Skin epidermis (tissue), 12 donors: ENCODE measurements at regions not wholly inside any gene's neighbourhood (a gene's known extent, or its start where the extent isn't known, plus 50 kb on each side); places are given as distances from the start of the nearest gene placed in this dataset.

Experiments
- H3K27ac ChIP-seq, 21 experiments: fragments of 200-600 bp; sonication (generic) in 11 of 21; one replicate each; pipeline ENCODE4 v1.5.0; 2020; ENCODE audit warnings: mild to moderate bottlenecking in 3 of 21, inconsistent platforms in 2 of 21, moderate library complexity in 2 of 21
- H3K4me3 ChIP-seq, 7 experiments: fragments of 200-600 bp; sonication (generic) in 2 of 7; one replicate each; pipeline ENCODE4 v1.5.0; 2020; ENCODE audit warnings: inconsistent platforms in 2 of 7, mild to moderate bottlenecking in 2 of 7, moderate library complexity in 1 of 7

DNA sequence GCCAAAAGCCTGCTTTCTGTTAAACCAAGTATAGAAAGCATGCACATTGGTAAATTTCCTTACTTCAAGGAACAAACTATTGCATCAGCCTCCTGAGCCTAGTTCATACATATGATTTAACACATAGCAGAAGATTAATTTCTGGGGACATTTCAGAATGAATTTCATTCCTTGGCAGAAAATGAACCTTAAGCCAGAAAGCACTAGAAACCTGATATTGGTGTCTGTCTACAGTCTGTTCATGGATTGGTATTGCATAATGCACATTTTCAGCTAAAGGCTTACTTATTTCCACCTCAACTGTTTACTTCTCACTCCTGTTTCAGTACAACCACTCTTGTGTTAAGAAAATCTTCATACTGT, 1471.8 kb upstream of the NUDT12 start:
- Histone ChIP-seq H3K27ac (no peak overlapping the region), H3K4me3 (no peak overlapping the region)

DNA sequence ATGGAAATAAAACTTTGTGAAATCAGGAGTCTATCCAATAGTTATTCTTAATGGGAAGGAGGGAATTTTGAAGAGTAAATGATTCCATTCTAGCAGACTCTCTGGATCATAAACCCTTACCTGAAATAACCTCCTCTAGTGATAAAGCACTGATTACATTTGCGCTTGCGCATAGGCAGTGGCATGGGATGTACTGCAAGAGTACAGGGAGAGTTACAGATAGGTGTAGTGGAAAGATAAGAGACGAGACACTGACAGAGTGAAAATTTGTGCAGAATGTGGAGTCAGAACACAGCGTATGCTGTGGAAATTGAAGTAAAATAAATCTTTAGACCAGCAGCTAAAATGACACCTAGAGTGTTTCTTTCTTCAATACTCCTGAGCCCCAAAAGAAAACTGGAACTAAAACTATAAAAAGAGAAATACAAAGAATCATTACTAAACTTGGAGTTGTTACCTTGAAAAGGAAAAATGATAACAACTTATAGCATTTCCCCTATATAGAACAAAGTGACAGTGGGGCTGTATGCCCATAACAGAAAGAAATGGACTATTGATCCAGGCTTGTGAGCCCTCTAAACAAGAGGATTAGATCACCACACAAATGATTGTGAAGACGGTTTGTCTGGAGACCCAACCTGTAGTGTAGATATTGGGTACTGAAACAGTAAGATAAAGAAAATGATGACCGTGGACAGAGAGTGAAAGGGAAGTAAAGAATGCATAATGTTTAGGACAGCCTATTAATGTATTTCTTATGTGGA, 1471.2 kb upstream of the NUDT12 start:
- no peak overlapping the region for H3K27ac ChIP-seq
- H3K4me3 ChIP-seq = no peak overlapping the region

DNA sequence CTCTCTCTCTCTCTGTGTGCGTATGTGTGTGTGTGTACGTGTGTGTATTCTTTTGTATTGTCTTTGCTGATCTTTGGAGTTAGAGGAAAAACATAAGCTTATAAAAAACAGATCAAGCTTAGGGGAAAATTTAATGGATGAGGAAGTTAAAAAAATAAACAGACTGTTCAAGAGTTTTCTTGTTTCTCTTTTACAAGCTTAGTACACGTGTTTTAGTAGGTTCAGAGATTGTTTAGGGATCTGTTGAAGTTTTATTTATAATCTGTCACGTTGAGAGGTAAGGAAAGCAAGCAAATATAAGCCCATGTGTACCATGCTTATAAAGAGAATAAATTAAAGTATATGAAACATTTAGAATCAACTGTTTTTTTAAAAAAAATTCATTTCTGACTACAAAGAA, 1470.3 kb upstream of the NUDT12 start:
- Histone ChIP-seq H3K4me3 (no peak overlapping the region), H3K27ac (no peak overlapping the region)

DNA sequence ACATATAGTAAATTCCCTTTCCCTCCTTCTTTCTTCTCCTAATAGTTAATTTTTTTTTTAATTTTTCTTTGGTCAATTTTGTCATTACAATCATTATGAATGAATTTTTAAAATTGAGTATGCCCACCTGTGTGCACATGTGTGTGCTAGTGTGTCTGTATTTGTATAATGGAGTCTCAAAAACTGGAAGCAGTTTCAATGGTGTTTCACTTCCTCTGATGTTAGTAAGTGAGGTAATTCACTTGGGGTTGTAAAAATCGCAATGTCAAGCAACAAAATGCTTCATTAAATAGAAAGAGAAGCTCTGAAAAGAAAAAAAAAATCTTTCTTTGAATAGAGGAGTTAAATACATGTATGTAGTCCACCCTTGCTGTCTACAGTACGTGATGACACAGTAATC, 1467.6 kb upstream of the NUDT12 start:
- no peak overlapping the region for H3K4me3 ChIP-seq
- H3K27ac ChIP-seq = no peak overlapping the region

DNA sequence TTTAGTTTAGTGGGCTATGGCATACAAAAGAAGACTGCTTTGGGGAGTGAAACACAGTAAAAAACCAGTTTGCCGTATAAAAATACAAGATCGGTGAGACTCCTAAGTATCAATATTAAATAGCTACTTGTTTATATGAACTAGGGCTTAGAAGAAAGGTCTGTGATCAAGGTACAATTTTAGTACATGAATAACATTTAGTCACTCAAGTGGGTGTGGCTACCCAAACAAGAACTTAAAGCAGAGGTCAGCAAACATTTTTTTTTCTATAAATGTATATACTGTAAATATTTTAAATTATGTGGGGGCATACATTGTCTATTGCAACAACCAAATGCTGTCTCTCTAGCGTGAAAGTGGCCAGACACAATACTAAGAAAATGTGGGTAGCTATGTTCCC, 1452.5 kb upstream of the NUDT12 start:
- no peak overlapping the region for H3K27ac ChIP-seq
- H3K4me3 ChIP-seq = no peak overlapping the region

DNA sequence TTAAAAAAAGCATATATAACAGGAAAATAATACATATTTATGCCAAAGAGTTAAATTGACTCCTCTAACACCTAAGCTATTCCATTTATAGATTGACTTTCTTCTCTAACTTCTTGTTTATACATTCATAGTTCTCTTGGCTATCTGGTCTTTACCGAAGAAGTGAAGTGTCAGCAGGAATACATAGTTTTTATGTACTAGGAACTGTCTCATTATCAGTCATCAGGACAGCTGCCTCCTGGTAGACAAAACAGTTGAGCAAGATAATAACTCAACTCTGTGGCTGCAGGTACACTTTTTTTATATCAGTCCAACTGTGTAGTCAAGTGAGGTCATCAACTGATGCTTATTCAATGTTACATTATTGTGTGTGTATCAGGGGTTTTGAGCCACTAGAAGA, 1436.0 kb upstream of the NUDT12 start:
- H3K27ac ChIP-seq = no peak overlapping the region
- H3K4me3 ChIP-seq = no peak overlapping the region

DNA sequence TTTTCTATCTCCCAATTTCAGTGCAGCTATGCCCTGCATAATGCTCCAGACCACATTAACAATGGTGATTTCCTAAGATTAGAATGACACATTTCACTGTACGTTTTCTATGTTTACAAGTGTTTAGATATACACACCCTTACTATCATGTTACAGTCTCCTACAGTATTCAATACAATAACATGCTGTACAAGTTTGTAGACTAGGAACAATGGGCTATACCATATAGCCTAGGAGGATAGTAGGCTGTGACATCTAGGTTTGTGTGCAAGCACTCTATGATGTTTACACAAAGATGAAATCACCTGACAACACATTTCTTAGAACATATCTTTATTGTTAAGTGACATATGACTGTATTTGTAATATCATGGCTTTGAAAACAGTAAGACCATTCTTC, 1435.6 kb upstream of the NUDT12 start:
- Histone ChIP-seq H3K4me3 (no peak overlapping the region), H3K27ac (no peak overlapping the region)

DNA sequence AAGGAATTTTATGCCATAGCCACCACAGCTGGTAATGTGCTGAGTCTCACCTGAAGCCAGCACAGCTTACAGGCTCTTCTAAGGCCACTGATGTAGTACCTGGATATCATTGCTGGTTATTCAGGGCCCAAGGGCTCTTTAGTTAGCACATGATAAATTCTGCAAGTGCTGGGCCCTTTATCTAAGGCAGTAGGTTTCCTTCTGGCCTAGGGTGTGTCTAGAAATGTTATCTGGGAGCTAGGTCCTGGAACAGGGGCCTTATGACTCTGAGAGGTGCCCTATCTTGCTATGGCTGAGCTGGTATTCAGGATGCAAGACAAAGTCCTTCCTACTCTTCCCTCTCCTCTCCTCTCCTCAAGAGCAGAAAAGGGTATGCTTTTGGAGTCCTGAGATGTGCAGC, 1424.5 kb upstream of the NUDT12 start:
- Histone ChIP-seq H3K27ac (no peak overlapping the region), H3K4me3 (no peak overlapping the region)

DNA sequence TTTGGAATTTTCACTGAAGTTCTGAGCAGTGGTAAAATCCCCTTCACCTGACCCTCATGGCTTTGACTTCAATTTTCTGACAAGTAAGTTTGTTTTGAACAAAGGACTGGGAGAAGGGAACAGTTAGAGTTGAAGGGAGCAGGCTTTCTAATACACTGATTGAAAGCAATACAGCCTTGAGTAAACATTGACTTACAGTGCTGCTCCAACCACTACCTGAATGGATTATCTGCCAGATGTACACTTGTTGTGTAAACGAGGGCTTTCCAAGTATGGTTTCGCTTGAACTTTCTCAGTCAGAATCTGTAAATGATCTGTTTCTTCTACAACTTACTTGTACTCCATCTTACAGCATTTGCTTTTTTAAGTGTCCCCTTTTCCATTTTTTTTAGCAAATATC, 1414.9 kb upstream of the NUDT12 start:
- no peak overlapping the region for H3K27ac ChIP-seq
- H3K4me3 ChIP-seq = no peak overlapping the region

DNA sequence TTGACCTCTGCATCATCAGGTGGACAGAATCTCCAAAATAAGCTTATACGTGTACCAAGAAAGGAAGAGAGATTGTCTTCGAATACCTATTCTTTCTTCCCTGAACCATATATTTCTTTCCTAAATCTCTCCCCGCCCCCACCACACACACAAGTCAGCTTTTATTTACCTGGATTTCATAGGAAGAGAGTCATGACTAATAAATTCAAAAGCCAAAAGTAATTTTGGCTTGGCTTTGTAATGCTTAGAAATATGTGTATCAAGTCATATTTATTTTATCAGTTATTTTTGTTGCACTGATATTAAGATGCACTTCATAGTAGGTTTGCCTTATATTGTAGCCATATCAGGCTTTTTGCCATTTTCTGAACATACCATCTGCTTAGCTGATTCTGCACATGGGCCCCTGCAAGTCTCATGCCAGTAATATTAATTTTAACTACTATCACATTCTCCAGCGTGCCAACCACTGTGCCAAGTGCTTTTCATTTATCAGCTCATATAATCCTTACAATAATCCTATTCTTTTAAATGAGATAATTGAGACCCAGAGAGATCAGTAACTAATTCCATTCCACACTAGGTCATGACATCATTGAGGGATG, 1405.3 kb upstream of the NUDT12 start:
- no peak overlapping the region for H3K4me3 ChIP-seq
- H3K27ac ChIP-seq = no peak overlapping the region

DNA sequence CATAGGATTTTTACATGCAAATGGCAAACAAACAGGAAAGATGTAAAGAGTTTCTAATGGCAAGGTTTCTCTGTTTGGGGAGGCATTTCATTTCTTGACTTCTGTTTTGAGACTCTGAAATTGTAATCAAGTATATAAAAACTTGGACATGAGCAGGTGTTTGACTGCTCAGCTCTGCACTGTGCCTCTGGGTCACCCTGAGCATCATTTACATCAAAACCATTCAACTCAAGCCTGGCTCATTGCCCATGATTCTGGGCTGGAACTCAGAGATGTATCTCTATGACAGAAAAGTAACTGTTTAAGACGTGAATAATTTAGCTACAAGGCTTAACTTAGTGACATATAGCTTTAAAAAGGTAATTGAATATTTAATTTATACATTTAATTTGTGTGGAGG, 1402.4 kb upstream of the NUDT12 start:
- H3K4me3 ChIP-seq = no peak overlapping the region
- H3K27ac ChIP-seq = no peak overlapping the region

DNA sequence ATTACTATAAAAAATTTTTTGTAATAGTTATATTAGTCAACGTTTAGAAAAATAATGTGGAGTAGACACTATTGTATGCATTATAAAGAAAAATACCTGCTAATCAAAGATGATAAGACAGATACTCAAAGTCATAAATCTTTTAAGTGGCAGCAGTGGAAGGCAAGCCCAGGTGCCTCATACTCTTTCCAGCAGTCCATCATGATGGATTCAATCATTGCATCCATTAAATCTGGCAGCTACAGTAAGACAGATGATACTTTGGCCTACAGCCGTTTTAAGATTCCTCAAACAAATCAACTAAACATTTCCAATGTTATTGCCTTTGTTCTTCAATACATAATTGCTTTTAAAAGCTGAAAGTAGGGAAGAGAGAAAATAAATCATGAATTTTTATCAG, 1392.9 kb upstream of the NUDT12 start:
- no peak overlapping the region for H3K27ac ChIP-seq
- H3K4me3 ChIP-seq = no peak overlapping the region

DNA sequence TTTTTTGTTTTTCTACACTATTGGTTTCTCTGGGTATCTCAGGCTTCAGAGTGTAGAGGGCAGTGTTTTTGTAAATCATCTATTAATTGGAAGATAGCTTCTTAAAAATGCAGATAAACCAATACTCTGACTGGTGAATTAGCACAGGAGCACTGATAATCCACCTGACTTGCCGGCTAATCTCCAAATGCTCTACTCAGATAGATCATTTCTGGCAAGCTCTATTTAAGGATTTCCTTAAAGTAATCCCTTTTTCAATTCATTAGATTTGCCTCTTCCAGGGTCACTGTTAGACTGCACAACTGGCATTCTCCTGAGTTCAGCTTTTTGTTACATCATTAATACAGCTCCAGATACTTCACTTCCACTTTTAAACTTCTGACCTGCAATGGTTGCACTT, 1390.3 kb upstream of the NUDT12 start:
- H3K4me3 ChIP-seq = no peak overlapping the region
- no peak overlapping the region for H3K27ac ChIP-seq

DNA sequence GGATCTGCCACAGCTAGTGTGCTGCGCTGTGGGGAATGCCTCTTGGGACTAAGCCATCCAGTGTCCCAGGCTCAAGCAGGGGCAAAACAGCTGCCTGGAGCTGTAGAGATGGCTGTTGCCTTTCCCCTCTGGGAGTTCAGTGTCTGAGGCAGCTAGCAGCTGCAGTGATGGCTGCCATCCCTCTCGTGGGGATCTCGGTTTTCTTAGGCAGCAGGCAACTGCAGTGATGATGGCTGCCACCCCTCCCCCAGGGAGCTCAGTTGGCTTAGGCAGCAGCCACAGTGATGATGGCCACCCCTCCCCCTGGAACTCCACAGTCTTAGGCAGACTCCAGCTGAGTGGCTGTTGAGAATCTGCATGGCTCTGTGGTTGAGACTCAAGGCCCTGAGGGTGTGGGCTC, 1389.2 kb upstream of the NUDT12 start:
- Histone ChIP-seq H3K27ac (no peak overlapping the region), H3K4me3 (no peak overlapping the region)

DNA sequence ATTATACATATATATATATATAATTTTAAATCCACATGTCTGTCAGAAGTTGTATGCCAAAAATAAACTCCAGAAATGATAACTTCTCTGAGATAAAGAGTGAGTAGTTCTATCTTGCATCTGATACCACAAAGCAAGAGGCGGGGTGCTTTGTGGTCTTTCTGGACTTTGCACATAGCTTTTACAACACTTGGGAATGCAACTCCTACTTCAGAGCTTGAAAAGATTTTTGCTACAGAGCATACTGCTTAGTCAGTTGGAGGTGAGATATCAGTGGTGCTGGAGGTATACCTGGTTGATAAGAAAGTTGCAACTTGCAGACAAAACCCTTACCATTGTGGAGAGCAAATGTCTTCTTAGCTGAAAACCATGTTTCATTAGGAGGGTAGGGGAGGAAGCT, 1384.5 kb upstream of the NUDT12 start:
- Histone ChIP-seq H3K27ac (no peak overlapping the region), H3K4me3 (no peak overlapping the region)

DNA sequence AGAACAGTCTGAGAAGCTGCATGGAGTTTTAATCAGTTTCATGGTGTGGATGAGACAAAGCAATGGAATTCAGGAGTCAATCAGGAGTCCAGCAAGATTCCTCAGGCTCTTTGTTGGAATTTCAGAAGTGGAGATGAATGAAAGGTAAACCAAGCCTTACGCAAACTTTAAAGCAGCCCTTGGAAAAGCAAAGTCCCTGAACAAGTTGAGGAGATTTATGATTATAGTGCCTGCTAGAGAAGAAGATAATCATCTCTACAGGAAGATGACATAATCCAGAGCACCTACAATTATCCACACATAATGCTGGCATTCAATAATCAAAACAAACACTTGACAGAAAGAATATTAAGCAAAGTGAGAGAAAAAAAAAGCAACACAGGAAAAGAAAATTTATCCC, 1380.1 kb upstream of the NUDT12 start:
- H3K4me3 ChIP-seq = no peak overlapping the region
- no peak overlapping the region for H3K27ac ChIP-seq

DNA sequence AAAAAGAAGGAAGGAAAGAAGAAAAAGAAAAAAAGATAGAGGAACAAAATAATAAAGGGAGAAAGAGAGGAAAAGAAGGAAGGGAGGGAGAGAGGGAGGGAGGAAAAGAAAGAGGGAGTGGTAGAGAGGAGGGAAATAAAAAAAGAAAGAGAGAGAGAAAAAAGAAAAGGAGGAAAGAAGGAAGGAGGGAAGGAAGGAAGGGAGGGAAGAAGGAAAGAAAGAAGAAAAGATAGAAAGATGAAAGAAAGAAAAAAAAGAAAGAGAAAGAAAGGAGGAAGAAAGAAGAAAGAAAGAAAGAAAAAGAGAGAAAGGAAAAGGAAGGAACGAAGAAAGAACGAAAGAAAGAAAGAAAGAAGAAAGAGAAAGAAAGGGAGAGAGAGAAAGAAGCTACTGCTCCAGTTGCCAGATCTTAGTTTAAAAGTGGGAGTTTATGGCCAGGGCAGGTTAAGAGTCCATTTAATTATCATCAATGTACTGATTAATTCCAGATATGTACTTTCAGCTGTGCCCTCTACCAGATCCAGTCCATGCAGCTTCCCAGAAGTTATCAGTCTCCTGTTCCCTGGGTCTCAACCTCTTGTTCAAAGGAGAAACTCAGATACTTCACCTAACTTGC, 1378.5 kb upstream of the NUDT12 start:
- Histone ChIP-seq H3K4me3 (no peak overlapping the region), H3K27ac (no peak overlapping the region)

DNA sequence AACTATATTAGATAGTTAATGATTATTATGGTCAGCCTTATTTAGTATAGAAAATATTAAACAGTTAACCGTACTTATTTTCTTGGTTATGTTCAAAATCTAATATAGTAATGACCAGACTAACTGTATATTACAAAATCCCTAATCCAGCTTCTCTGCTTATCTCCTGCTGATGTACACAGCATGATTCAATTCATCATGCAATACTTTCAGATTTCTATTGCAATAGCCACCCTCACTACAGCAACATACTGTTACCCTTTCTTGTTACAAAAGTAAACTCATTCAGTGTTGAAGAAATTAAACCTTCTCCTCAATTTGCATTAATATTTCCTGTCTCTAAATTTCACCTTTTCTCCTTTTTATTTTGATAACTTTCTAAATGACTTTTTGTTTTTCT, 1375.0 kb upstream of the NUDT12 start:
- no peak overlapping the region for H3K27ac ChIP-seq
- H3K4me3 ChIP-seq = no peak overlapping the region

DNA sequence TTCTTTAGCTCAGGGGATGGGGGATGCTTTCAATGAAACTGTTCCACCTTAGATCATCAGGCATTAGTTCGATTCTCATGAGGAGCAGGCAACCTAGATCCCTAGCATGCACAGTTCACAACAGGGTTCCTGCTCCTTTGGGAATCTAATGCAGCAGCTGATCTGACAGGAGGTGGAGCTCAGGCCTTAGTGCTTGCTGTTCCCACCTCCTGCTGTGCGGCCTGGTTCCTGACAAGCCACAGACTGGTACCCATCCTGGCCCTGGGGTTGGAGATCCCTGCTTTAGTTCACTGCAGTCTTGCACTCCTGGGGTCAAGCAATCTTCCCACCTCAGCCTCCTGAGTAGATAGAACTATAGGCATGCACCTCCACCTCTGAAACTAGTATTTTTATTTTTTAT, 1369.8 kb upstream of the NUDT12 start:
- no peak overlapping the region for H3K27ac ChIP-seq
- H3K4me3 ChIP-seq = no peak overlapping the region

DNA sequence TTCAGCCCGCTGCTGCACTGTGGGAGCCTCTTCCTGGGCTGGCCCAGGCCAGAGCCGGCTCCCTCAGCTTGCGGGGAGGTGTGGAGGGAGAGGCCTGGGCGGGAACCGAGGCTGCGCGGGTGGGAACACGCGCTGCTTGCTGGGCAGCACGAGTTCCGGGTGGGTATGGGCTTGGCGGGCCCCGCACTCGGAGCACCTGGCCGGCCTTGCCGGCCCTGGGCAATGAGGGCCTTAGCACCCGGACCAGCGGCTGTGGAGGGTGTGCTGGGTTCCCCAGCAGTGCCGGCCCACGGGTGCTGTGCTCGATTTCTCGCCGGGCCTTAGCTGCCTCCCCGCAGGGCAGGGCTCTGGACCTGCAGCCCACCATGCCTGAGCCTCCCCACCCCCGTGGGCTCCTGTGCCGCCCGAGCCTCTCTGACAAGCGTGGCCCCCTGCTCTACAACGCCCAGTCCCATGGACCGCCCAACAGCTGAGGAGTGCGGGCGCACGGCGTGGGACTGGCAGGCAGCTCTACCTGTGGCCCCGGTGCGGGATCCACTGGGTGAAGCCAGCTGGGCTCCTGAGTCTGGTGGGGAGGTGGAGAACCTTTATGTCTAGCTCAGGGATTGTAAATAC, 1366.4 kb upstream of the NUDT12 start:
- Histone ChIP-seq H3K4me3 (no peak overlapping the region), H3K27ac (no peak overlapping the region)

DNA sequence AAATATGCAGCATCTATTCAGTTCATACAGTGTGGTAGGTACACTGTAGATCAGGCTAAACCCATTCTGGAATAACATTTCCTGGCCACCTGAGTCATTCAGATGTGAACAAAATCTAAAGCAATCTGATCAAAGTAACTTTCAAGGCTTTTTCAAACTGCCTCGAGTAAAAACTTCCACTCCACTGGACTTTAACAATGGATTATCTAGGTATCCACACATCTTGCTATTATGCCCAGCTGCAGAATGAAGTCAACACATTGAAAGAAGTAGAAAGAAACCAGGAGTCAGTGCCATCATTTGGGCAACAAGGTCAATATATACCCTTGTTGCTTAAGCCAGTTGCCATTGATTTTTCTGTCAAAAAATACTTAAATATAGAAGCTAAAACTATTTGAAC, 1352.6 kb upstream of the NUDT12 start:
- no peak overlapping the region for H3K27ac ChIP-seq
- no peak overlapping the region for H3K4me3 ChIP-seq
